IPS-18c (cell line): ENCODE measurements at regions not wholly inside any gene's neighbourhood (a gene's known extent, or its start where the extent isn't known, plus 50 kb on each side); places are given as distances from the start of the nearest gene placed in this dataset.
"Not testable (repeated sequence)": the region's sequence is repeated elsewhere in the genome, so short reads cannot be mapped to it uniquely, and the experiment has no call there.

Experiments used
- H3K4me3 ChIP-seq: 2 replicates; pipeline ENCODE4 v1.7.0; 2013; ENCODE audit warnings: low read depth, mild to moderate bottlenecking, low read length, moderate library complexity; ENCODE audit not compliant: insufficient read depth
- H3K9me3 ChIP-seq: one replicate; pipeline ENCODE4 v1.6.1; 2013; ENCODE audit warnings: mild to moderate bottlenecking, low read length, moderate library complexity; ENCODE audit not compliant: control insufficient read depth, insufficient read depth

GRCh38 chr1:58939666-58940370, 156.0 kb upstream of the JUN start:
- H3K4me3 ChIP-seq: no peak overlapping the region
- H3K9me3 ChIP-seq: peaks cover 2% of the 10 kb centered on the region

- H3K4me3 ChIP-seq: no peak overlapping the region
- peaks cover 2% of the 10 kb centered on the region for H3K9me3 ChIP-seq
These were observed 157.8 kb upstream of the JUN start for GRCh38 chr1:58941471-58942289.

- Histone ChIP-seq H3K4me3 (no peak overlapping the region), H3K9me3 (peaks cover 2% of the 10 kb centered on the region)
These were observed 158.9 kb upstream of the JUN start for GRCh38 chr1:58942759-58943191.

- no peak overlapping the region for H3K4me3 ChIP-seq
- peaks cover 2% of the 10 kb centered on the region for H3K9me3 ChIP-seq
These were observed 159.9 kb upstream of the JUN start for GRCh38 chr1:58943776-58944175.

GRCh38 chr1:58944439-58944838, 160.6 kb upstream of the JUN start:
- H3K4me3 ChIP-seq: no peak overlapping the region

GRCh38 chr1:58946390-58946789, 162.5 kb upstream of the JUN start:
- no peak overlapping the region for H3K4me3 ChIP-seq
- peaks cover 2% of the 10 kb centered on the region for H3K9me3 ChIP-seq

More at GRCh38 chr1:58944439-58944838, 160.6 kb upstream of the JUN start:
- peaks cover 2% of the 10 kb centered on the region for H3K9me3 ChIP-seq

GRCh38 chr1:58948671-58949070, 164.8 kb upstream of the JUN start:
- Histone ChIP-seq H3K9me3 (peaks cover 2% of the 10 kb centered on the region), H3K4me3 (no peak overlapping the region)

GRCh38 chr1:58949551-58950220, 165.8 kb upstream of the JUN start:
- Histone ChIP-seq H3K4me3 (no peak overlapping the region), H3K9me3 (peaks cover under 1% of the 10 kb centered on the region)

- no peaks in the 10 kb centered on the region for H3K9me3 ChIP-seq
- H3K4me3 ChIP-seq: no peak overlapping the region
These were observed 167.1 kb upstream of the JUN start for GRCh38 chr1:58950897-58951296.

GRCh38 chr1:58953951-58954350, 170.1 kb upstream of the JUN start:
- not testable (repeated sequence) for H3K9me3 ChIP-seq, H3K4me3 ChIP-seq

- not testable (repeated sequence) for H3K9me3 ChIP-seq, H3K4me3 ChIP-seq
These were observed 179.4 kb upstream of the JUN start for GRCh38 chr1:58963287-58963686.

GRCh38 chr1:58964428-58964827, 180.6 kb upstream of the JUN start:
- Histone ChIP-seq H3K4me3 (no peak overlapping the region), H3K9me3 (no peaks in the 10 kb centered on the region)

- no peaks in the 10 kb centered on the region for H3K9me3 ChIP-seq
- no peak overlapping the region for H3K4me3 ChIP-seq
These were observed 181.0 kb upstream of the JUN start for GRCh38 chr1:58964880-58965279.

GRCh38 chr1:58966103-58966916, 182.5 kb upstream of the JUN start:
- H3K4me3 ChIP-seq: no peak overlapping the region

GRCh38 chr1:58966917-58967740, 183.3 kb upstream of the JUN start:
- H3K9me3 ChIP-seq: no peaks in the 10 kb centered on the region

More at GRCh38 chr1:58966103-58966916, 182.5 kb upstream of the JUN start:
- H3K9me3 ChIP-seq: no peaks in the 10 kb centered on the region

GRCh38 chr1:58968360-58968952, 184.6 kb upstream of the JUN start:
- Histone ChIP-seq H3K4me3 (no peak overlapping the region), H3K9me3 (no peaks in the 10 kb centered on the region)

More at GRCh38 chr1:58966917-58967740, 183.3 kb upstream of the JUN start:
- H3K4me3 ChIP-seq: no peak overlapping the region
